ENCODE measurements at regions not wholly inside any gene's neighbourhood (a gene's known extent, or its start where the extent isn't known, plus 50 kb on each side); places are given as distances from the start of the nearest gene placed in this dataset.

GRCh38 chr2:239574054-239574433 lies 173.2 kb upstream of the HDAC4 start:
- DNase-seq (ENCODE audit: low read depth): no peak

GRCh38 chr2:239570971-239571520 lies 170.2 kb upstream of the HDAC4 start:
- DNase-seq (ENCODE audit: low read depth): no peak

GRCh38 chr2:239570216-239570925 lies 169.6 kb upstream of the HDAC4 start:
- DNase-seq (ENCODE audit: low read depth): no peak

- no peak for DNase-seq (ENCODE audit: low read depth)
Observed at GRCh38 chr2:239569401-239570090, 168.7 kb upstream of the HDAC4 start.

GRCh38 chr2:239568601-239569000 lies 167.8 kb upstream of the HDAC4 start:
- DNase-seq (ENCODE audit: low read depth): no peak

GRCh38 chr2:239567786-239568185 lies 167.0 kb upstream of the HDAC4 start:
- DNase-seq (ENCODE audit: low read depth): no peak

GRCh38 chr2:239566995-239567568 lies 166.3 kb upstream of the HDAC4 start:
- no peak for DNase-seq (ENCODE audit: low read depth)

GRCh38 chr2:239566162-239566994 lies 165.6 kb upstream of the HDAC4 start:
- DNase-seq (ENCODE audit: low read depth): no peak

- DNase-seq (ENCODE audit: low read depth): no peak
Observed at GRCh38 chr2:239564587-239564986, 163.8 kb upstream of the HDAC4 start.

GRCh38 chr2:239563561-239563960 lies 162.7 kb upstream of the HDAC4 start:
- DNase-seq (ENCODE audit: low read depth): no peak

GRCh38 chr2:239561446-239562001 lies 160.7 kb upstream of the HDAC4 start:
- no peak for DNase-seq (ENCODE audit: low read depth)

GRCh38 chr2:239559417-239560261 lies 158.8 kb upstream of the HDAC4 start:
- no peak for DNase-seq (ENCODE audit: low read depth)

GRCh38 chr2:239558661-239559060 lies 157.8 kb upstream of the HDAC4 start:
- DNase-seq (ENCODE audit: low read depth): no peak

GRCh38 chr2:239557516-239557915 lies 156.7 kb upstream of the HDAC4 start:
- DNase-seq (ENCODE audit: low read depth): no peak

GRCh38 chr2:239555571-239555905 lies 154.7 kb upstream of the HDAC4 start:
- no peak for DNase-seq (ENCODE audit: low read depth)

GRCh38 chr2:239554766-239555570 lies 154.1 kb upstream of the HDAC4 start:
- DNase-seq (ENCODE audit: low read depth): no peak

GRCh38 chr2:239553376-239554000 lies 152.7 kb upstream of the HDAC4 start:
- DNase-seq (ENCODE audit: low read depth): no peak

GRCh38 chr2:239552213-239552926 lies 151.6 kb upstream of the HDAC4 start:
- DNase-seq (ENCODE audit: low read depth): no peak

GRCh38 chr2:239551206-239551605 lies 150.4 kb upstream of the HDAC4 start:
- no peak for DNase-seq (ENCODE audit: low read depth)
